ENCODE measurements at regions not wholly inside any gene's neighbourhood (a gene's known extent, or its start where the extent isn't known, plus 50 kb on each side); places are given as distances from the start of the nearest gene placed in this dataset.

DNA sequence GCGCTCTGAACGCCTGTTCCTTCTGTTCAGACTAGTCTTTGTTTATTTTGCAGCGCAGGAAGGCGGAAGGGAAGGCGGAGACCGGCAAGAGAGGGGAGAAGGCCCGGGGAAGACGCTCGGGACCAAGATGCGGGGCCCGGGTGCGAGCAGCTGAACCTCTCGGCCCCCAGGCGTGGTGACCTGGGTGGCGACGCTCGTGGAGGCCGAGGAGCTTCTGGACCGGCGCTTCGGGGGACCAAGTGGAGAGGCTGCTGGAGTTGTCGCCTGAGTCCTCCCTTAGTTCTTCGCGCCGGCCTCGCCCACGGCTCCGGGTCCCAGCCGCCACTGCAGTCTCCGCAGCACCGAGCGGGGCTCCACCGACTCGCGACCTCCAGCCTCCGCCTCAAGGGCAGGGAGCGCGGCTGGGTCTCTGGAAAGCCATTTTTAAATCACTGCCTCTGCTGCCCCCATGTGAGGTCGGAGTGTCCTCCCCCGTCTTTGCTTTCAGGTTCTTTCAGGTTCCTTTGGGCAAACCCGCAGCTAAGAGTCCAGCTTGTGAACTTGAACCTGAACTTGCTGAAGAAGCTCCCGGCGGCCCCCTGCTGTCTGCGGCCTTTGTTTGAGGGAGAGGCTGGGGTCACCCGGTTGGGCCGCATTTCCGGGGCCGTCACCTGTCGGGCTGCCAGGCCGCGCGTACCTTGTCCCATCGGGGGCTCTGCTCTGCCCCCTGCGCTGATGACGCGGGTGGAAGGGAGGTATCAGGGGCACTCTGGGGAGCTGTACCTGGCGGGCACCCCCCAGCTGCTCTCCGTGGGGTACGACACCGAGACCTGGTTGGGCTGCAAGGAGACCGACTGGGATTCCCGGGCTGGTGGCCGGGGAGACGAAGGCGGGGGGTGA, 136.0 kb downstream of the KIF20B start:
- H3K27ac ChIP-seq (ENCODE audit: extremely low read length, insufficient read depth, low read length) = no peak overlapping the region
- FAIRE-seq (no peak), ATAC-seq (no peak; the same call in 2 of the 3 replicates), DNase-seq (ENCODE audit: low spot score) (no peak)
- BruUV-seq (replicated peaks) = no TSS peak
- H2AFZ ChIP-seq (ENCODE audit: low read length) = no peak overlapping the region
- no peaks in the 10 kb centered on the region for H3K4me1 ChIP-seq (ENCODE audit: insufficient read depth, low read length)
- ChIA-PET CTCF (ENCODE audit: low intra/inter-chr PET ratio, low total read pairs) (no interaction called here), POLR2A (no interaction called here)
- H3K27me3 ChIP-seq (ENCODE audit: control insufficient read depth in 1 of 2, insufficient read depth in 2 of 2, low read length in 2 of 2) = no peaks in the 10 kb centered on the region
- H4K20me1 ChIP-seq (ENCODE audit: insufficient read depth, low read length) = no peaks in the 10 kb centered on the region
- H3K9ac ChIP-seq (ENCODE audit: insufficient read depth, low read depth, low read length) = no peak overlapping the region
- H3K4me3 ChIP-seq (replicated peaks in 1 of 3; ENCODE audit: insufficient read depth in 1 of 3, low read depth in 2 of 3, low read length in 3 of 3) = no peak overlapping the region
- no peak overlapping the region for H3K4me2 ChIP-seq (ENCODE audit: low read depth, low read length)
- H3K36me3 ChIP-seq (replicated peaks in 1 of 2; ENCODE audit: control insufficient read depth in 1 of 2, insufficient read depth in 2 of 2, low read length in 2 of 2) = no peaks in the 10 kb centered on the region
- no peaks in the 10 kb centered on the region for H3K79me2 ChIP-seq (ENCODE audit: insufficient read depth, low read length)
- H3K9me3 ChIP-seq (ENCODE audit: low read length) = peaks cover 6% of the 10 kb centered on the region; the same call in 1 of the 2 replicates
- intact Hi-C loops (cut with micrococcal nuclease; ENCODE audit: unreplicated experiment) (no loop called here), in situ Hi-C loops (cut with HindIII; ENCODE audit: extremely low pct_ligation_motif_present, low pct_unique_long_range_greater_than_20kb) (no loop called here)
- 86% methylated on average over 58 of the region's 65 CpGs for WGBS (ENCODE audit: low lambda C conversion rate)
- no peak for TF ChIP-seq ATM (IDR thresholded peaks at IDR 0.05; ENCODE audit: borderline replicate concordance)
- TF ChIP-seq, protein P1, sequence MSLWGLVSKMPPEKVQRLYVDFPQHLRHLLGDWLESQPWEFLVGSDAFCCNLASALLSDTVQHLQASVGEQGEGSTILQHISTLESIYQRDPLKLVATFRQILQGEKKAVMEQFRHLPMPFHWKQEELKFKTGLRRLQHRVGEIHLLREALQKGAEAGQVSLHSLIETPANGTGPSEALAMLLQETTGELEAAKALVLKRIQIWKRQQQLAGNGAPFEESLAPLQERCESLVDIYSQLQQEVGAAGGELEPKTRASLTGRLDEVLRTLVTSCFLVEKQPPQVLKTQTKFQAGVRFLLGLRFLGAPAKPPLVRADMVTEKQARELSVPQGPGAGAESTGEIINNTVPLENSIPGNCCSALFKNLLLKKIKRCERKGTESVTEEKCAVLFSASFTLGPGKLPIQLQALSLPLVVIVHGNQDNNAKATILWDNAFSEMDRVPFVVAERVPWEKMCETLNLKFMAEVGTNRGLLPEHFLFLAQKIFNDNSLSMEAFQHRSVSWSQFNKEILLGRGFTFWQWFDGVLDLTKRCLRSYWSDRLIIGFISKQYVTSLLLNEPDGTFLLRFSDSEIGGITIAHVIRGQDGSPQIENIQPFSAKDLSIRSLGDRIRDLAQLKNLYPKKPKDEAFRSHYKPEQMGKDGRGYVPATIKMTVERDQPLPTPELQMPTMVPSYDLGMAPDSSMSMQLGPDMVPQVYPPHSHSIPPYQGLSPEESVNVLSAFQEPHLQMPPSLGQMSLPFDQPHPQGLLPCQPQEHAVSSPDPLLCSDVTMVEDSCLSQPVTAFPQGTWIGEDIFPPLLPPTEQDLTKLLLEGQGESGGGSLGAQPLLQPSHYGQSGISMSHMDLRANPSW (CRISPR knock-in tag; IDR thresholded peaks at IDR 0.05; ENCODE audit: borderline replicate concordance) = no peak
- TF ChIP-seq, protein P2, sequence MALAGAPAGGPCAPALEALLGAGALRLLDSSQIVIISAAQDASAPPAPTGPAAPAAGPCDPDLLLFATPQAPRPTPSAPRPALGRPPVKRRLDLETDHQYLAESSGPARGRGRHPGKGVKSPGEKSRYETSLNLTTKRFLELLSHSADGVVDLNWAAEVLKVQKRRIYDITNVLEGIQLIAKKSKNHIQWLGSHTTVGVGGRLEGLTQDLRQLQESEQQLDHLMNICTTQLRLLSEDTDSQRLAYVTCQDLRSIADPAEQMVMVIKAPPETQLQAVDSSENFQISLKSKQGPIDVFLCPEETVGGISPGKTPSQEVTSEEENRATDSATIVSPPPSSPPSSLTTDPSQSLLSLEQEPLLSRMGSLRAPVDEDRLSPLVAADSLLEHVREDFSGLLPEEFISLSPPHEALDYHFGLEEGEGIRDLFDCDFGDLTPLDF (CRISPR knock-in tag; IDR thresholded peaks at IDR 0.05) = no peak

Measured in HepG2 (cell line).